Fibroblast of lung (primary cell): ENCODE measurements at regions not wholly inside any gene's neighbourhood (a gene's known extent, or its start where the extent isn't known, plus 50 kb on each side); places are given as distances from the start of the nearest gene placed in this dataset.

Experiments
- DNase-seq, 2 donors: peaks; one replicate each; pipeline versions ENCODE4 v3.0.0 to v3.0.0-alpha.2; 2010; ENCODE audit warnings: low read depth in 2 of 2
- H2AFZ ChIP-seq: 2 replicates; pipeline ENCODE4 v1.5.1; 2012; ENCODE audit warnings: low read length, control low read depth, inconsistent platforms
- H3K27ac ChIP-seq: 2 replicates; pipeline ENCODE4 v1.5.1; 2011; ENCODE audit warnings: low read length, control low read depth; ENCODE audit not compliant: insufficient read depth
- H3K27me3 ChIP-seq: 2 replicates; pipeline ENCODE4 v1.5.1; 2011; ENCODE audit warnings: mild to moderate bottlenecking, low read length; ENCODE audit not compliant: control insufficient read depth, insufficient read depth
- H3K36me3 ChIP-seq: 2 replicates; pipeline ENCODE4 v1.5.1; 2011; ENCODE audit warnings: low read length; ENCODE audit not compliant: control insufficient read depth, insufficient read depth
- H3K4me1 ChIP-seq: 2 replicates; pipeline ENCODE4 v1.5.1; 2011; ENCODE audit warnings: low read length; ENCODE audit not compliant: control insufficient read depth, insufficient read depth; ENCODE audit errors: extremely low read depth
- H3K4me2 ChIP-seq: 2 replicates; pipeline ENCODE4 v1.5.1; 2011; ENCODE audit warnings: low read length, control low read depth; ENCODE audit not compliant: insufficient read depth; ENCODE audit errors: extremely low read depth
- H3K4me3 ChIP-seq, 4 experiments: fragments of 200-600 bp in 1 of 4; sonication (generic) in 1 of 4; replicated peaks in 1 of 4; 2 replicates each; pipeline ENCODE4 v1.5.1; 2011 to 2016; ENCODE audit warnings: low read length in 4 of 4, low read depth in 3 of 4, mild to moderate bottlenecking in 3 of 4, control low read depth in 2 of 4, inconsistent platforms in 1 of 4, mixed read lengths in 1 of 4; ENCODE audit not compliant: insufficient read depth in 1 of 4; ENCODE audit errors: control extremely low read depth in 1 of 4
- H3K79me2 ChIP-seq: 2 replicates; pipeline ENCODE4 v1.5.1; 2012; ENCODE audit warnings: mild to moderate bottlenecking, low read length, inconsistent platforms; ENCODE audit not compliant: control insufficient read depth, insufficient read depth
- H3K9ac ChIP-seq: 2 replicates; pipeline ENCODE4 v1.5.1; 2011; ENCODE audit warnings: mild to moderate bottlenecking, low read length, control low read depth; ENCODE audit not compliant: insufficient read depth
- H3K9me3 ChIP-seq: 2 replicates; pipeline ENCODE4 v1.5.1; 2012; ENCODE audit warnings: low read depth, low read length; ENCODE audit not compliant: control insufficient read depth, insufficient read depth
- H4K20me1 ChIP-seq: 2 replicates; pipeline ENCODE4 v1.5.1; 2011; ENCODE audit warnings: low read length; ENCODE audit not compliant: control insufficient read depth, insufficient read depth; ENCODE audit errors: extremely low read depth
- EZH2 ChIP-seq: IDR thresholded peaks from 2 replicates; pipeline ENCODE4 v1.5.1; 2012; ENCODE audit warnings: low read length, control low read depth, mild to moderate bottlenecking; ENCODE audit errors: missing control alignments
- TF ChIP-seq, protein P1 (sequence below), 2 donors: IDR thresholded peaks in 1 of 2; conservative IDR thresholded peaks in 1 of 2; 1 replicate in 1 of 2; 2 replicates in 1 of 2; pipeline ENCODE4 v1.5.1; 2011 to 2012; ENCODE audit warnings: low read length in 2 of 2, control low read depth in 1 of 2, inconsistent platforms in 1 of 2, low read depth in 1 of 2, mild to moderate bottlenecking in 1 of 2

GRCh38 chr1:59199147-59199546, 97.7 kb upstream of the FGGY start:
- Histone ChIP-seq H3K79me2 (no peaks in the 10 kb centered on the region), H4K20me1 (no peaks in the 10 kb centered on the region), H3K4me1 (no peaks in the 10 kb centered on the region), H3K4me2 (no peak overlapping the region), H3K9me3 (no peaks in the 10 kb centered on the region), H3K36me3 (no peaks in the 10 kb centered on the region), H3K9ac (no peak overlapping the region), H3K27me3 (no peaks in the 10 kb centered on the region), H3K4me3 (no peak overlapping the region), H2AFZ (no peak overlapping the region), H3K27ac (no peak overlapping the region)
- DNase-seq: no peak
- TF ChIP-seq EZH2: no peak
- TF ChIP-seq, protein P1, sequence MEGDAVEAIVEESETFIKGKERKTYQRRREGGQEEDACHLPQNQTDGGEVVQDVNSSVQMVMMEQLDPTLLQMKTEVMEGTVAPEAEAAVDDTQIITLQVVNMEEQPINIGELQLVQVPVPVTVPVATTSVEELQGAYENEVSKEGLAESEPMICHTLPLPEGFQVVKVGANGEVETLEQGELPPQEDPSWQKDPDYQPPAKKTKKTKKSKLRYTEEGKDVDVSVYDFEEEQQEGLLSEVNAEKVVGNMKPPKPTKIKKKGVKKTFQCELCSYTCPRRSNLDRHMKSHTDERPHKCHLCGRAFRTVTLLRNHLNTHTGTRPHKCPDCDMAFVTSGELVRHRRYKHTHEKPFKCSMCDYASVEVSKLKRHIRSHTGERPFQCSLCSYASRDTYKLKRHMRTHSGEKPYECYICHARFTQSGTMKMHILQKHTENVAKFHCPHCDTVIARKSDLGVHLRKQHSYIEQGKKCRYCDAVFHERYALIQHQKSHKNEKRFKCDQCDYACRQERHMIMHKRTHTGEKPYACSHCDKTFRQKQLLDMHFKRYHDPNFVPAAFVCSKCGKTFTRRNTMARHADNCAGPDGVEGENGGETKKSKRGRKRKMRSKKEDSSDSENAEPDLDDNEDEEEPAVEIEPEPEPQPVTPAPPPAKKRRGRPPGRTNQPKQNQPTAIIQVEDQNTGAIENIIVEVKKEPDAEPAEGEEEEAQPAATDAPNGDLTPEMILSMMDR (conservative IDR thresholded peaks at IDR 0.05 in 1 of 2, IDR thresholded peaks at IDR 0.05 in 1 of 2; ENCODE audit: low read depth in 1 of 2, low read length in 2 of 2): no peak

DNA sequence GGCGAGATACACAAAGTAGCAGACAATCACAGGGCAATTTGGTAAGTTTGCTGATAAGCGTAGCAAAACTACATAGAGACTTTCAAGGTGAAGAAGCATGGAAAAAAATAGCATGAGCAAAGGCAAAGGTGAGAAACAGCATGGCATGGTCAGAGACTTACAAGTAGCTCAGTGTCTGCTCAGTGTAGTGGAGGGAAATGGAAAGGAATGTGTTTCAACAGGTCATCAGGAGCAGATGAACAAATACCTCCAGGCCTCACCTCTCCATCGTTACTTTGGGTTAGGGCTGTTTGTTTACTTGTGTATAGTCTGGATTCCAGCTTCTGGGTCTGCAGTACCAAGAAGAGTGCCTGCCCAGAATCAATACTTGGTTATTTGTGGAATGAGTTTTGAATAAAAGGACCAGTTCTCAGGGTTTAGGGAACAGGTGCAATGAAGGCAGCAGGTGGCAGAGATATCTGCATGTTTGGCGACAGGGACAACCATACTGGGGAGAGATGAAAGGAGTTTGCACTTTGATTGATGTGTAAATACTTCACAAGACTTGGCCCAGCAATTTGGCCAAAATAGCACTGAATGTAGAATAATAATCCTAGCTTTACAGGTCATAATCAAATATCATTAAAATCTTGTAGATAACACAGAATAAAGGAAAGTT, 97.0 kb upstream of the FGGY start:
- Histone ChIP-seq H3K36me3 (no peaks in the 10 kb centered on the region), H3K9ac (no peak overlapping the region), H3K4me1 (no peaks in the 10 kb centered on the region), H3K27me3 (no peaks in the 10 kb centered on the region), H3K9me3 (no peaks in the 10 kb centered on the region), H3K4me3 (no peak overlapping the region), H3K4me2 (no peak overlapping the region), H3K79me2 (no peaks in the 10 kb centered on the region), H3K27ac (no peak overlapping the region), H2AFZ (no peak overlapping the region), H4K20me1 (no peaks in the 10 kb centered on the region)
- DNase-seq: no peak
- TF ChIP-seq, protein P1 (conservative IDR thresholded peaks at IDR 0.05 in 1 of 2, IDR thresholded peaks at IDR 0.05 in 1 of 2; ENCODE audit: low read depth in 1 of 2, low read length in 2 of 2): no peak
- TF ChIP-seq EZH2: no peak

- Histone ChIP-seq H4K20me1 (no peaks in the 10 kb centered on the region), H3K4me2 (no peak overlapping the region), H3K4me3 (no peak overlapping the region), H3K79me2 (no peaks in the 10 kb centered on the region), H2AFZ (no peak overlapping the region), H3K27me3 (no peaks in the 10 kb centered on the region), H3K9me3 (no peaks in the 10 kb centered on the region), H3K9ac (no peak overlapping the region), H3K4me1 (no peaks in the 10 kb centered on the region), H3K36me3 (no peaks in the 10 kb centered on the region), H3K27ac (no peak overlapping the region)
- DNase-seq: no peak
- TF ChIP-seq, protein P1 (conservative IDR thresholded peaks at IDR 0.05 in 1 of 2, IDR thresholded peaks at IDR 0.05 in 1 of 2; ENCODE audit: low read depth in 1 of 2, low read length in 2 of 2): no peak
- no peak for TF ChIP-seq EZH2
These were observed 95.6 kb upstream of the FGGY start for GRCh38 chr1:59201341-59201740.
